OCI-LY3 (cell line): ENCODE measurements at regions not wholly inside any gene's neighbourhood (a gene's known extent, or its start where the extent isn't known, plus 50 kb on each side); places are given as distances from the start of the nearest gene placed in this dataset.

Experiments
- H2AFZ ChIP-seq: fragments of 200-600, 300-600 bp; shearing (Covaris generic); 2 replicates; pipeline ENCODE4 v1.6.0; 2014; ENCODE audit warnings: antibody characterized with exemption, low read depth, low read length
- H3K27ac ChIP-seq: fragments of 200-600, 300-600 bp; sonication (generic); 2 replicates; pipeline ENCODE4 v1.5.1; 2014; ENCODE audit warnings: mild to moderate bottlenecking, low read length, moderate library complexity, mixed read lengths
- H3K27me3 ChIP-seq: fragments of 200-600, 300-600 bp; sonication (generic); 2 replicates; pipeline ENCODE4 v1.6.1; 2014; ENCODE audit warnings: low read depth, low read length, mixed read lengths
- H3K36me3 ChIP-seq: fragments of 200-600, 300-600 bp; sonication (generic); replicated peaks from 2 replicates; pipeline ENCODE3; 2014; ENCODE audit warnings: low read depth, low read length, mixed read lengths
- H3K4me1 ChIP-seq: fragments of 300-600, 200-600 bp; sonication (generic); 2 replicates; pipeline ENCODE4 v1.6.1; 2014; ENCODE audit warnings: low read length, mixed read lengths
- H3K4me2 ChIP-seq: fragments of 200-600, 300-600 bp; sonication (generic); 2 replicates; pipeline ENCODE4 v1.6.1; 2014; ENCODE audit warnings: low read length, mixed read lengths
- H3K4me3 ChIP-seq: fragments of 300-600, 200-600 bp; sonication (generic); 2 replicates; pipeline ENCODE4 v1.5.1; 2014; ENCODE audit warnings: antibody characterized with exemption, mild to moderate bottlenecking, low read length, moderate library complexity
- H3K79me2 ChIP-seq: fragments of 300-600, 200-600 bp; shearing (Covaris generic); 2 replicates; pipeline ENCODE4 v1.6.1; 2014; ENCODE audit warnings: mild to moderate bottlenecking, low read length, mixed read lengths
- H3K9ac ChIP-seq: fragments of 300-600, 200-600 bp; shearing (Covaris generic); 2 replicates; pipeline ENCODE4 v1.6.0; 2014; ENCODE audit warnings: mild to moderate bottlenecking, low read length, moderate library complexity
- H3K9me3 ChIP-seq: fragments of 200-600, 300-600 bp; shearing (Covaris generic); 2 replicates; pipeline ENCODE4 v1.6.1; 2014; ENCODE audit warnings: low read length, mixed read lengths; ENCODE audit not compliant: insufficient read depth
- H4K20me1 ChIP-seq: fragments of 200-600, 300-600 bp; sonication (generic); 2 replicates; pipeline ENCODE4 v1.6.1; 2016; ENCODE audit warnings: low read length, mixed read lengths; ENCODE audit not compliant: insufficient read depth
- EZH2phosphoT487 ChIP-seq: fragments of 200-600 bp; shearing (Covaris generic); IDR thresholded peaks from 2 replicates; pipeline ENCODE4 v1.6.1; 2018; ENCODE audit warnings: antibody characterized with exemption, mixed run types, low read depth
- TF ChIP-seq, protein P1 (sequence below): fragments of 200-600, 300-600 bp; sonication (generic); IDR thresholded peaks from 2 replicates; pipeline ENCODE4 v1.5.1; 2014; ENCODE audit warnings: antibody characterized with exemption, low read length, low read depth

DNA sequence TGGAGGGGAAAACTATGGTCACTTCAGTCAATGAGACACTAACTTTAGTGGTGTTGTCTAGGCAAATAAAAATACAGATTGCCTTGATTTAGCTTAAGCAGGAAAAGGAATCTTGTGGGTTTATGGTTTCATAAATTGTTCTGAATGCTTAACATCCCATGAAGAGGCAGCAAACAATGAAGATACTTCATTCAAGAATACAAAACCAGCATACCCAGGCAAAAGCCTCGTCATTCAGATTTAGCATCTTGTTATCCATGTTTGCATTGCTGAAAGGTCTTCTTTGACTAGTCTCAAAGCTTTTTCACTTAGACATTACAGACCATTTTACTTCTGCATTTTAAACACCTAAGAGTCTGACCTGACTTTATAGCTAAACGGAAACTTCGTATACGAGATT lies 272.7 kb upstream of the FSHR start:
- Histone ChIP-seq H3K9me3 (no peaks in the 10 kb centered on the region), H3K9ac (no peak overlapping the region), H4K20me1 (no peaks in the 10 kb centered on the region), H3K4me1 (no peaks in the 10 kb centered on the region), H3K27ac (no peak overlapping the region), H3K4me3 (no peak overlapping the region), H3K4me2 (no peak overlapping the region), H3K36me3 (no peaks in the 10 kb centered on the region), H3K27me3 (no peaks in the 10 kb centered on the region), H3K79me2 (no peaks in the 10 kb centered on the region), H2AFZ (no peak overlapping the region)
- no peak for TF ChIP-seq EZH2phosphoT487
- TF ChIP-seq, protein P1, sequence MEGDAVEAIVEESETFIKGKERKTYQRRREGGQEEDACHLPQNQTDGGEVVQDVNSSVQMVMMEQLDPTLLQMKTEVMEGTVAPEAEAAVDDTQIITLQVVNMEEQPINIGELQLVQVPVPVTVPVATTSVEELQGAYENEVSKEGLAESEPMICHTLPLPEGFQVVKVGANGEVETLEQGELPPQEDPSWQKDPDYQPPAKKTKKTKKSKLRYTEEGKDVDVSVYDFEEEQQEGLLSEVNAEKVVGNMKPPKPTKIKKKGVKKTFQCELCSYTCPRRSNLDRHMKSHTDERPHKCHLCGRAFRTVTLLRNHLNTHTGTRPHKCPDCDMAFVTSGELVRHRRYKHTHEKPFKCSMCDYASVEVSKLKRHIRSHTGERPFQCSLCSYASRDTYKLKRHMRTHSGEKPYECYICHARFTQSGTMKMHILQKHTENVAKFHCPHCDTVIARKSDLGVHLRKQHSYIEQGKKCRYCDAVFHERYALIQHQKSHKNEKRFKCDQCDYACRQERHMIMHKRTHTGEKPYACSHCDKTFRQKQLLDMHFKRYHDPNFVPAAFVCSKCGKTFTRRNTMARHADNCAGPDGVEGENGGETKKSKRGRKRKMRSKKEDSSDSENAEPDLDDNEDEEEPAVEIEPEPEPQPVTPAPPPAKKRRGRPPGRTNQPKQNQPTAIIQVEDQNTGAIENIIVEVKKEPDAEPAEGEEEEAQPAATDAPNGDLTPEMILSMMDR = no peak

DNA sequence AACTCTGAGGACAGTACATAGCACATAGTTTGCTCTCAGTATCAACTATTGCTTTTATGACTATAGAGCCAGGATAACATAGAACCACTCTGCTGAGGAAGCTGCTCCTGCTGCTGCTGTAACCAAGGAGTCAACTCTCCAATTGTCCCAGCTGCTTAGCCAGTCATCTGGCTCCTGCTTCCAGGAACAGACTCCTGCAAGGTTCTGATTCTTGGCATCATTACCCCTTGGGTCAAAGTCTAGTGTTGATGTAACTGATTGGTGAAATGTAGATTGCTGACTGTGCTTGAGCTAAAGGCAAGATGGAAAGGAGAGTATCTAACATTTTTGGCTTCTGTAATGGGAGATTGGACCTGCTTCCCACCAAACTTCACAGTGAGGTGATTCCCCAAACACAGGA lies 261.9 kb upstream of the FSHR start:
- no peak for TF ChIP-seq EZH2phosphoT487
- TF ChIP-seq, protein P1 = no peak
- Histone ChIP-seq H3K79me2 (no peaks in the 10 kb centered on the region), H2AFZ (no peak overlapping the region), H3K9me3 (no peaks in the 10 kb centered on the region), H3K4me3 (no peak overlapping the region), H3K27me3 (no peaks in the 10 kb centered on the region), H3K27ac (no peak overlapping the region), H3K36me3 (no peaks in the 10 kb centered on the region), H3K4me2 (no peak overlapping the region), H4K20me1 (no peaks in the 10 kb centered on the region), H3K4me1 (no peaks in the 10 kb centered on the region), H3K9ac (no peak overlapping the region)

DNA sequence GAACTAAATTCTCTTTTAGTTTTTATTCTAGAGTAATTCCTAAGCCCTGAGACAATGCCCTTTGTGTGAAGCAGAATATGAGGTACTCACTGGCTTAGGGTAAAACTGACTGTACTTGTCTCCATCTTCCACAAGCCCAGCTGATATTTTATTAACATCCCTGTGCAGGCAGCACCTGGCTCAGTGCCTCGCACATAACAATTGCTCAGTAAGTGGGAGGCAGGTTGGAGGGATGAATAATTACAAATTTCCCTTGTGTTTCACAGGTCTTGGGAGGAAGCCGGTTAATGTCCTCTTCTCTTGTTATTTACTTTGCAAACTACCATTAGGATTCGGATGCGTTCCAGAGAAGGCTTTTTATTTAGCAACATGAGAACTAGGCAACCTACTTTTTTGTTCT lies 249.8 kb upstream of the FSHR start:
- Histone ChIP-seq H3K79me2 (no peaks in the 10 kb centered on the region), H3K4me2 (no peak overlapping the region), H3K4me3 (no peak overlapping the region), H3K27me3 (no peaks in the 10 kb centered on the region), H3K36me3 (no peaks in the 10 kb centered on the region), H3K4me1 (no peaks in the 10 kb centered on the region), H2AFZ (no peak overlapping the region), H3K9me3 (no peaks in the 10 kb centered on the region), H3K27ac (no peak overlapping the region), H4K20me1 (no peaks in the 10 kb centered on the region), H3K9ac (no peak overlapping the region)
- TF ChIP-seq, protein P1 = no peak
- TF ChIP-seq EZH2phosphoT487 = no peak

DNA sequence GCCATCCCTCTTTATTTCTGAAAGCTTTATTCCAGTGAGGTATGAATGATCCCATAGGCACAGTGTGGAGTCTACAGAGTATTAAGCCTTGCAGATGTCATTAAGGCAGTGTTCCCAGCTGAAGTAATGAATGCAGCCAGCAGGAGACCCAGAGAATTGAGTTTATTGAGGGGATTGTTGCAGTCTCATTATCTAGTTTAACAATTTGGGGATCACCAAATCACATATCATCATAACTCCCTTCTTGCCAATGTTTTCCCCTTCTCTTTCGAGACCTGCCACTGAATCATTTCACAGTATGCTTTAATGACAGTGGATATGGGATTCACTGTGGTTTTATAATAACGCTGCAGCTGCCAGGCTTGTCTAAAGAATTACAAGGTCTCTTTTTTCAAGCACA lies 249.3 kb upstream of the FSHR start:
- Histone ChIP-seq H2AFZ (no peak overlapping the region), H3K27me3 (no peaks in the 10 kb centered on the region), H3K27ac (no peak overlapping the region), H3K36me3 (no peaks in the 10 kb centered on the region), H3K9me3 (no peaks in the 10 kb centered on the region), H3K4me3 (no peak overlapping the region), H3K9ac (no peak overlapping the region), H3K79me2 (no peaks in the 10 kb centered on the region), H4K20me1 (no peaks in the 10 kb centered on the region), H3K4me2 (no peak overlapping the region), H3K4me1 (no peaks in the 10 kb centered on the region)
- TF ChIP-seq, protein P1 = no peak
- no peak for TF ChIP-seq EZH2phosphoT487
